Upper lobe of left lung (tissue), 6 donors: ENCODE measurements at regions not wholly inside any gene's neighbourhood (a gene's known extent, or its start where the extent isn't known, plus 50 kb on each side); places are given as distances from the start of the nearest gene placed in this dataset.

Source experiments
- ATAC-seq, 2 donors: fragments of 200-7000 bp; cut with Tn5 transposase; one replicate each; pipeline ENCODE4 v1.9.1; 2022; ENCODE audit warnings: mild to moderate bottlenecking in 2 of 2, moderate library complexity in 2 of 2; ENCODE audit not compliant: low FRiP score in 2 of 2
- DNase-seq, 2 donors: peaks; one replicate each; pipeline ENCODE4 v3.0.0-alpha.2; 2019 to 2020
- H3K27ac ChIP-seq, 4 donors: fragments of 200-600 bp; sonication (generic); one replicate each; pipeline ENCODE4 v1.5.1; 2016 to 2019
- H3K27me3 ChIP-seq, 4 donors: fragments of 200-600 bp; sonication (generic); one replicate each; pipeline ENCODE4 v1.5.1; 2017 to 2019
- H3K36me3 ChIP-seq, 4 donors: fragments of 200-600 bp; sonication (generic); one replicate each; pipeline ENCODE4 v1.5.1; 2016 to 2019
- H3K4me1 ChIP-seq, 4 donors: fragments of 200-600 bp; sonication (generic); one replicate each; pipeline ENCODE4 v1.5.1; 2018 to 2019
- H3K4me3 ChIP-seq, 4 donors: fragments of 200-600 bp; sonication (generic); one replicate each; pipeline ENCODE4 v1.5.1; 2017 to 2019; ENCODE audit warnings: mild to moderate bottlenecking in 2 of 4, moderate library complexity in 1 of 4
- H3K9me3 ChIP-seq, 4 donors: fragments of 200-600 bp; sonication (generic); one replicate each; pipeline ENCODE4 v1.5.1; 2018 to 2019
- CTCF ChIP-seq, 6 experiments: fragments of 450-650 bp in 4 of 6; fragments of 200-600 bp in 2 of 6; sonication (generic) in 2 of 6; IDR thresholded peaks; one replicate each; pipeline ENCODE4 v1.5.1; 2016 to 2019; ENCODE audit warnings: antibody characterized with exemption in 6 of 6
- EP300 ChIP-seq, 4 donors: sonication (generic); formaldehyde crosslinking; IDR thresholded peaks; one replicate each; pipeline ENCODE4 v1.5.1; 2017; ENCODE audit warnings: antibody characterized with exemption in 4 of 4, control low read depth in 2 of 4
- POLR2A ChIP-seq, 4 donors: fragments of 450-650 bp; IDR thresholded peaks; one replicate each; pipeline ENCODE4 v1.5.1; 2016 to 2017; ENCODE audit warnings: antibody characterized with exemption in 4 of 4, mild to moderate bottlenecking in 2 of 4
- POLR2AphosphoS5 ChIP-seq, 2 donors: sonication (generic); formaldehyde crosslinking; IDR thresholded peaks; one replicate each; pipeline ENCODE4 v1.5.1; 2017; ENCODE audit warnings: antibody characterized with exemption in 2 of 2
- WGBS, 2 donors: methylation state at CpG; one replicate each; pipeline ENCODE4 v1.1.5; 2017 to 2018; 5-methylcytosine and 5-hydroxymethylcytosine counted together
- donor health status: DM: no; HTN: no; CAD: no; lungs with moderate emphysema.
- donor health status: DM: no; HTN: yes; CAD: no; lungs with severe emphysema.

- H3K36me3 ChIP-seq, result no peaks in the 10 kb centered on the region
- no peak for ATAC-seq
- H3K4me1 ChIP-seq, result no peaks in the 10 kb centered on the region
- no peak overlapping the region for H3K4me3 ChIP-seq
- 54 to 62% methylated on average over 25 to 34 of the region's 34 CpGs for WGBS, 2 donors
- no peaks in the 10 kb centered on the region for H3K9me3 ChIP-seq
- no peak for TF ChIP-seq POLR2AphosphoS5 (IDR thresholded peaks at IDR 0.05)
- no peak for TF ChIP-seq EP300 (IDR thresholded peaks at IDR 0.05)
- no peak for TF ChIP-seq POLR2A (IDR thresholded peaks at IDR 0.05)
- no peak for TF ChIP-seq CTCF (IDR thresholded peaks at IDR 0.05)
- H3K27ac ChIP-seq, result no peak overlapping the region
- no peak for DNase-seq
- peaks cover 0 to 11% (median 0%) of the 10 kb centered on the region in 4 donors for H3K27me3 ChIP-seq
These were observed 308.5 kb downstream of the BMP7 start for GRCh38 chr20:56957737-56958553.

GRCh38 chr20:56964901-56965300 lies 301.5 kb downstream of the BMP7 start:
- WGBS, 2 donors, result 27 to 34% methylated on average over 2 of the region's 2 CpGs
- no peaks in the 10 kb centered on the region for H3K9me3 ChIP-seq
- no peaks in the 10 kb centered on the region for H3K36me3 ChIP-seq
- TF ChIP-seq POLR2AphosphoS5 (IDR thresholded peaks at IDR 0.05) (no peak), EP300 (IDR thresholded peaks at IDR 0.05) (no peak), CTCF (IDR thresholded peaks at IDR 0.05) (no peak), POLR2A (IDR thresholded peaks at IDR 0.05) (no peak)
- no peak overlapping the region for H3K27ac ChIP-seq
- no peaks in the 10 kb centered on the region for H3K4me1 ChIP-seq
- no peaks in the 10 kb centered on the region for H3K27me3 ChIP-seq
- H3K4me3 ChIP-seq, result no peak overlapping the region
- ATAC-seq (no peak), DNase-seq (no peak)

GRCh38 chr20:56967916-56968315 lies 298.5 kb downstream of the BMP7 start:
- 66 to 72% methylated on average over 11 to 12 of the region's 12 CpGs for WGBS, 2 donors
- Histone ChIP-seq H3K4me1 (no peaks in the 10 kb centered on the region), H3K36me3 (no peaks in the 10 kb centered on the region), H3K27ac (no peak overlapping the region), H3K27me3 (no peaks in the 10 kb centered on the region), H3K4me3 (no peak overlapping the region), H3K9me3 (no peaks in the 10 kb centered on the region)
- TF ChIP-seq CTCF (IDR thresholded peaks at IDR 0.05), result no peak
- TF ChIP-seq EP300 (IDR thresholded peaks at IDR 0.05), result no peak
- no peak for TF ChIP-seq POLR2AphosphoS5 (IDR thresholded peaks at IDR 0.05)
- TF ChIP-seq POLR2A (IDR thresholded peaks at IDR 0.05), result no peak
- DNase-seq, result no peak
- no peak for ATAC-seq

- H3K27ac ChIP-seq, result no peak overlapping the region
- no peak for TF ChIP-seq POLR2AphosphoS5 (IDR thresholded peaks at IDR 0.05)
- no peak for TF ChIP-seq CTCF (IDR thresholded peaks at IDR 0.05)
- no peak for TF ChIP-seq POLR2A (IDR thresholded peaks at IDR 0.05)
- TF ChIP-seq EP300 (IDR thresholded peaks at IDR 0.05), result no peak
- ATAC-seq (no peak), DNase-seq (no peak)
- 56 to 63% methylated on average over 12 of the region's 12 CpGs for WGBS, 2 donors
- H3K36me3 ChIP-seq, result no peaks in the 10 kb centered on the region
- no peaks in the 10 kb centered on the region for H3K4me1 ChIP-seq
- H3K27me3 ChIP-seq, result no peaks in the 10 kb centered on the region
- no peaks in the 10 kb centered on the region for H3K9me3 ChIP-seq
- H3K4me3 ChIP-seq, result no peak overlapping the region
These were observed 297.9 kb downstream of the BMP7 start for GRCh38 chr20:56968376-56969048.
